ENCODE measurements at regions not wholly inside any gene's neighbourhood (a gene's known extent, or its start where the extent isn't known, plus 50 kb on each side); places are given as distances from the start of the nearest gene placed in this dataset.

GRCh38 chr1:37135032-37135431, 100.7 kb upstream of the GRIK3 start:
- TF ChIP-seq, protein P1, sequence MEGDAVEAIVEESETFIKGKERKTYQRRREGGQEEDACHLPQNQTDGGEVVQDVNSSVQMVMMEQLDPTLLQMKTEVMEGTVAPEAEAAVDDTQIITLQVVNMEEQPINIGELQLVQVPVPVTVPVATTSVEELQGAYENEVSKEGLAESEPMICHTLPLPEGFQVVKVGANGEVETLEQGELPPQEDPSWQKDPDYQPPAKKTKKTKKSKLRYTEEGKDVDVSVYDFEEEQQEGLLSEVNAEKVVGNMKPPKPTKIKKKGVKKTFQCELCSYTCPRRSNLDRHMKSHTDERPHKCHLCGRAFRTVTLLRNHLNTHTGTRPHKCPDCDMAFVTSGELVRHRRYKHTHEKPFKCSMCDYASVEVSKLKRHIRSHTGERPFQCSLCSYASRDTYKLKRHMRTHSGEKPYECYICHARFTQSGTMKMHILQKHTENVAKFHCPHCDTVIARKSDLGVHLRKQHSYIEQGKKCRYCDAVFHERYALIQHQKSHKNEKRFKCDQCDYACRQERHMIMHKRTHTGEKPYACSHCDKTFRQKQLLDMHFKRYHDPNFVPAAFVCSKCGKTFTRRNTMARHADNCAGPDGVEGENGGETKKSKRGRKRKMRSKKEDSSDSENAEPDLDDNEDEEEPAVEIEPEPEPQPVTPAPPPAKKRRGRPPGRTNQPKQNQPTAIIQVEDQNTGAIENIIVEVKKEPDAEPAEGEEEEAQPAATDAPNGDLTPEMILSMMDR (IDR thresholded peaks at IDR 0.05) = no peak
- ATAC-seq (ENCODE audit: low FRiP score) (no peak), DNase-seq (ENCODE audit: low spot score) (no peak)

- TF ChIP-seq, protein P1 (IDR thresholded peaks at IDR 0.05) = no peak
- DNase-seq (ENCODE audit: low spot score) (no peak), ATAC-seq (ENCODE audit: low FRiP score) (no peak)
These were observed 102.7 kb upstream of the GRIK3 start for GRCh38 chr1:37137014-37137413.

GRCh38 chr1:37137601-37138000, 103.3 kb upstream of the GRIK3 start:
- TF ChIP-seq, protein P1 (IDR thresholded peaks at IDR 0.05) = no peak
- DNase-seq (ENCODE audit: low spot score) (no peak), ATAC-seq (ENCODE audit: low FRiP score) (no peak)

GRCh38 chr1:37143800-37144199, 109.5 kb upstream of the GRIK3 start:
- TF ChIP-seq, protein P1 (IDR thresholded peaks at IDR 0.05) = no peak
- ATAC-seq (ENCODE audit: low FRiP score) (no peak), DNase-seq (ENCODE audit: low spot score) (no peak)

DNA sequence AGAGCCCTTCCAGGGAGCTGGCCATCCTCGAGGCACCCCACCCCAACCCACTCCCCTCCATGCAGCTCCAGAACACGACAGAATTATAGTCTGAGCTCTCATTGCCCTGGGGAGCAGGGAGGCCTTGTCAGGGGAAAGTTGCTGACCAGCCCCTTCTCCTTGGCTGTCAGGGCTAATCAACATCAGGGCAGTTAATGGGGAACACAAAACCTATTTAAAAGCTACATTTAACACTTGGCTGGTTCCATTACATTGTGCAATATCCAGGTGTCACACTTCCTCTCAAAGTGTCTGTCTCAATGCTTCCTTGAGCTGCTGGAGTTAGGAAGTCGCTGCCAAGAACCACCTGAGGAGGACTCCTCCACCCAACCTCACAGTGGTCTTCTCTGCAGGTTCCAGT, 111.8 kb upstream of the GRIK3 start:
- ATAC-seq (ENCODE audit: low FRiP score) = no peak
- no peak for DNase-seq (ENCODE audit: low spot score)
- TF ChIP-seq, protein P1 (IDR thresholded peaks at IDR 0.05) = no peak

DNA sequence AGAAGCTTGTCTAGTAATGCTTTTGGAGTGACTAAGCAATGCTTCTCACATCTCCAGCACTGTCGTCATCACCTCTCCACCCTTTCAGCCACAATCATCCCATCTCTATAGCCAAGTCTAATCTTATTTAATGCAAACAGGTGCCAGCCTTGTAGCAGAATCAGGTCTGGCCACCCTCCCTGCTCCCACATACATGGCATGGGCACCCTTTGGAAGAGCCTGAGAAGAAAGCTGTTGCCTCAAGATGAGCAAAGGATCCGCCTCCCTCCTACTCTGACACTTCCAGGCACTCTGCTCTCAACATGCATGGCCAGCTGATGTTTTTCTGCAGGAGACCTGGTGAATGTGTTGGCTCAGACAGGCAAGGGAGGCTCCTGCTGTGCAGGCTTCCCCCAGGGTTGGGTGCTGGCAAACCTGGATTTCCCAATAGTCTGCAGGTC, 113.1 kb upstream of the GRIK3 start:
- TF ChIP-seq, protein P1 (IDR thresholded peaks at IDR 0.05) = no peak
- ATAC-seq (ENCODE audit: low FRiP score) (no peak), DNase-seq (ENCODE audit: low spot score) (no peak)

DNA sequence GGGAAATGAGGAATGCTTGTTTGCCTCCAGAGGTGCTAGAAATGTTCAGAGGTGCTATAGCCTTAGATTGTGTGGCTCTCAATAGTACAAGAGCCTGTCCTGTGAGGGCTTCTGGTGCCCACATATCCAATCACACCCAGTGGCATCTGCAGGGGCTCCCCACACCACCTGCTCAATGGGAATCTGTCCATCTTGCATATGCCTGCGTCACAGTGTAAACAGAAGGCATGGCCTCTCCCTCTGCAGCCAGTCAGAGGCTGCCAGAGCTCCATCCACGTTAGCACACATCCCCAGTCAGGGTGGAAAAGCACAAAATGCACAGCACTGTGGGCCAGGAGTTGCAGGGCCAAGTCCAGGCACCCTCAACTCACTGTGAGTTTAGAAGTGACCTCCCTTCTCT, 113.6 kb upstream of the GRIK3 start:
- ATAC-seq (ENCODE audit: low FRiP score) (no peak), DNase-seq (ENCODE audit: low spot score) (no peak)
- TF ChIP-seq, protein P1 (IDR thresholded peaks at IDR 0.05) = no peak

Data from omental fat pad (tissue), 3 donors.